HCT116 (cell line): ENCODE measurements at regions not wholly inside any gene's neighbourhood (a gene's known extent, or its start where the extent isn't known, plus 50 kb on each side); places are given as distances from the start of the nearest gene placed in this dataset.

ENCODE experiments used
- ATAC-seq: fragments of 200-7000 bp; cut with Tn5 transposase; 2 replicates; pipeline ENCODE4 v1.9.1; 2020; ENCODE audit warnings: mild to moderate bottlenecking, moderate library complexity
- BruUV-seq: library from RNA; stranded (reverse); fragments of 400-500 nt; replicated peaks from 2 replicates; lab custom pipeline; 2021; lab: Mats Ljungman, UMichigan
- CTCF ChIA-PET: fragments of 300-600 bp; sonication (Branson Sonifier 250); formaldehyde crosslinking; loops from one replicate; lab custom pipeline; 2021; ENCODE audit warnings: antibody characterized with exemption; lab: Charles Lee
- POLR2A ChIA-PET: fragments of 300-600, 350-600 bp; sonication (Branson Sonifier 250); formaldehyde crosslinking; loops from one replicate; lab custom pipeline; 2021; ENCODE audit warnings: antibody characterized with exemption; lab: Charles Lee
- RAD21 ChIA-PET, 2 experiments: fragments of 300-600 bp; sonication (Branson Sonifier 250); formaldehyde crosslinking; loops; one replicate each; lab custom pipeline; 2023; ENCODE audit warnings: low total read pairs in 2 of 2; ENCODE audit not compliant: uncharacterized antibody in 2 of 2, unreplicated experiment in 2 of 2, low non-redundant PET in 1 of 2; lab: Charles Lee
- DNase-seq: peaks from one replicate; pipeline ENCODE4 v3.0.0-alpha.2; 2010; ENCODE audit warnings: low read depth, low spot score
- H2AFZ ChIP-seq: fragments of 200-600 bp; shearing (Covaris generic), sonication (generic); 2 replicates; pipeline ENCODE4 v1.6.1; 2017; ENCODE audit warnings: low read depth, mixed run types, mixed read lengths, antibody characterized with exemption, low read length; ENCODE audit not compliant: poor library complexity, severe bottlenecking
- H3K27ac ChIP-seq: 2 replicates; pipeline ENCODE4 v1.5.1; 2012; ENCODE audit warnings: low read depth, low read length
- H3K27me3 ChIP-seq: fragments of 200-600 bp; sonication (generic); 2 replicates; pipeline ENCODE4 v1.6.1; 2016; ENCODE audit warnings: mixed run types, low read length, mixed read lengths; ENCODE audit not compliant: insufficient read depth
- H3K36me3 ChIP-seq, 2 experiments: fragments of 200-500 bp in 1 of 2; fragments of 200-600 bp in 1 of 2; sonication (Bioruptor generic) in 1 of 2; sonication (generic) in 1 of 2; 2 replicates each; pipeline versions ENCODE4 v1.5.1 to v1.6.1; 2014 to 2016; ENCODE audit warnings: low read length in 2 of 2, inconsistent platforms in 1 of 2, mixed read lengths in 1 of 2, mixed run types in 1 of 2; ENCODE audit not compliant: insufficient read depth in 2 of 2, control insufficient read depth in 1 of 2
- H3K4me1 ChIP-seq, 2 experiments: fragments of 200-600 bp in 1 of 2; sonication (generic) in 1 of 2; 2 replicates each; pipeline versions ENCODE4 v1.5.1 to v1.6.1; 2012 to 2017; ENCODE audit warnings: low read length in 2 of 2, inconsistent platforms in 1 of 2, mild to moderate bottlenecking in 1 of 2, mixed read lengths in 1 of 2, mixed run types in 1 of 2, moderate library complexity in 1 of 2; ENCODE audit not compliant: insufficient read depth in 2 of 2, control insufficient read depth in 1 of 2
- H3K4me2 ChIP-seq: fragments of 200-600 bp; sonication (generic); 2 replicates; pipeline ENCODE4 v1.6.1; 2017; ENCODE audit warnings: mixed run types, low read length, mixed read lengths
- H3K4me3 ChIP-seq, 2 experiments: fragments of 200-600 bp in 1 of 2; sonication (generic) in 1 of 2; replicated peaks in 1 of 2; 2 replicates each; pipeline ENCODE4 v1.5.1; 2011 to 2016; ENCODE audit warnings: low read length in 2 of 2, control low read depth in 1 of 2, low read depth in 1 of 2, mild to moderate bottlenecking in 1 of 2, mixed read lengths in 1 of 2, mixed run types in 1 of 2
- H3K79me2 ChIP-seq: fragments of 200-600 bp; sonication (generic); 2 replicates; pipeline ENCODE4 v1.6.1; 2017; ENCODE audit warnings: mild to moderate bottlenecking, mixed run types, low read length, moderate library complexity, mixed read lengths; ENCODE audit not compliant: insufficient read depth
- H3K9ac ChIP-seq: fragments of 200-600 bp; sonication (generic); 2 replicates; pipeline ENCODE4 v1.6.1; 2016; ENCODE audit warnings: low read length, mixed read lengths
- H3K9me2 ChIP-seq: fragments of 200-600 bp; sonication (generic), shearing (Covaris generic); 2 replicates; pipeline ENCODE4 v1.6.1; 2017; ENCODE audit warnings: mixed run types, mild to moderate bottlenecking, moderate library complexity; ENCODE audit not compliant: insufficient read depth
- H3K9me3 ChIP-seq, 2 experiments: fragments of 200-500 bp in 1 of 2; fragments of 200-600 bp in 1 of 2; sonication (Bioruptor generic) in 1 of 2; sonication (generic) in 1 of 2; 2 replicates each; pipeline ENCODE4 v1.6.1; 2014 to 2017; ENCODE audit warnings: low read length in 2 of 2, mixed read lengths in 2 of 2, inconsistent platforms in 1 of 2, low read depth in 1 of 2, mild to moderate bottlenecking in 1 of 2, mixed run types in 1 of 2, moderate library complexity in 1 of 2; ENCODE audit not compliant: control insufficient read depth in 1 of 2, insufficient read depth in 1 of 2
- H4K20me1 ChIP-seq: fragments of 200-600 bp; sonication (generic), shearing (Covaris generic); 2 replicates; pipeline ENCODE4 v1.6.1; 2017; ENCODE audit warnings: mixed run types, mild to moderate bottlenecking, moderate library complexity; ENCODE audit not compliant: insufficient read depth
- ATF3 ChIP-seq: IDR thresholded peaks from 2 replicates; pipeline ENCODE4 v1.6.1; 2012
- CBX3 ChIP-seq: IDR thresholded peaks from 2 replicates; pipeline ENCODE4 v1.6.1; 2012; ENCODE audit warnings: low read depth
- ELF1 ChIP-seq: IDR thresholded peaks from 2 replicates; pipeline ENCODE4 v1.6.1; 2012; ENCODE audit warnings: low read depth, borderline replicate concordance
- EZH2 ChIP-seq: fragments of 200-600 bp; sonication (generic); IDR thresholded peaks from 2 replicates; pipeline ENCODE4 v1.6.1; 2017; ENCODE audit warnings: antibody characterized with exemption, mixed run types
- EZH2phosphoT487 ChIP-seq: fragments of 200-600 bp; IDR thresholded peaks from 2 replicates; pipeline ENCODE4 v1.6.1; 2018; ENCODE audit warnings: antibody characterized with exemption, borderline replicate concordance
- JUND ChIP-seq: IDR thresholded peaks from 2 replicates; pipeline ENCODE4 v1.6.1; 2012
- POLR2A ChIP-seq: IDR thresholded peaks from 2 replicates; pipeline ENCODE4 v1.7.0; 2011; ENCODE audit warnings: borderline replicate concordance; ENCODE audit not compliant: insufficient read depth, insufficient read length; ENCODE audit errors: extremely low read depth
- POLR2AphosphoS5 ChIP-seq: IDR thresholded peaks from 2 replicates; pipeline ENCODE4 v1.6.1; 2011; ENCODE audit warnings: mild to moderate bottlenecking, low read depth, low read length, moderate library complexity
- RAD21 ChIP-seq: IDR thresholded peaks from 2 replicates; pipeline ENCODE4 v1.6.1; 2012; ENCODE audit warnings: low read depth, mild to moderate bottlenecking
- REST ChIP-seq: IDR thresholded peaks from 2 replicates; pipeline ENCODE4 v1.6.1; 2012; ENCODE audit warnings: low read depth
- SP1 ChIP-seq: IDR thresholded peaks from 2 replicates; pipeline ENCODE4 v1.6.1; 2012; ENCODE audit warnings: low read depth
- TCF7L2 ChIP-seq: IDR thresholded peaks from 2 replicates; pipeline ENCODE4 v1.7.0; 2011; ENCODE audit warnings: borderline replicate concordance, inconsistent platforms; ENCODE audit not compliant: insufficient read depth, insufficient read length; ENCODE audit errors: extremely low read depth
- ZBTB33 ChIP-seq: IDR thresholded peaks from 2 replicates; pipeline ENCODE4 v1.6.1; 2011; ENCODE audit warnings: mild to moderate bottlenecking, low read length, moderate library complexity; ENCODE audit not compliant: insufficient replicate concordance; ENCODE audit errors: extremely low read depth
- ZFX ChIP-seq: fragments of 450-650 bp; IDR thresholded peaks from 2 replicates; pipeline ENCODE4 v1.6.1; 2017
- ZNF274 ChIP-seq: fragments of 200-500 bp; sonication (Bioruptor generic); IDR thresholded peaks from 2 replicates; pipeline ENCODE4 v1.6.1; 2014; ENCODE audit warnings: mild to moderate bottlenecking, low read depth, low read length, inconsistent platforms
- intact Hi-C: fragments of 100-400 bp; cut with micrococcal nuclease; formaldehyde crosslinking; loops from 2 replicates; pipeline ENCODE4 v1.10.0; 2022

DNA sequence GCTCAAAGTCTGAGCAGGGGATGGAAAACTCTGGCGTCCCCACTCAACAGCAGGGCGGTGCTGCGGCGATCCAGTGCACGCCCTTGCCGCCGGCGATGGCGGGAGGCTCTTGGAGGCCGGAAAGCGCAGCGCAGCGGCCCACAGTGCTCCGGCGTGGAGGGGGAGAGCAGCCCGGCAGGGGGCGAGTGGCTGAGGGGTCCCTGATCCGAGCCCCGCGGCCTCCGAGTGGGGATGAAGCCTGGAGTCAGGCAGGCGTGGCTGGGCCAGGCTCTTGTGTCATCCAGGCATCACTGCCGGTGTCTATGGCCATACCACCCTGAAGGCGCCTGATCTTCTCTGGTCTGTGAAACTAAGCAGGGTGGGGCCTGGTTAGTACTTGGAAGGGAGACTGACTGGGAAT is 183.1 kb downstream of the ALG10 start:
- Histone ChIP-seq H3K9me2 (no peaks in the 10 kb centered on the region), H3K9me3 (no peaks in the 10 kb centered on the region), H2AFZ (no peak overlapping the region), H3K4me1 (no peaks in the 10 kb centered on the region), H3K79me2 (no peaks in the 10 kb centered on the region), H4K20me1 (no peaks in the 10 kb centered on the region), H3K4me3 (no peak overlapping the region), H3K27me3 (no peaks in the 10 kb centered on the region), H3K9ac (no peak overlapping the region), H3K36me3 (no peaks in the 10 kb centered on the region), H3K27ac (no peak overlapping the region), H3K4me2 (no peak overlapping the region)
- POLR2A ChIA-PET: no interaction called here
- CTCF ChIA-PET: no interaction called here
- TF ChIP-seq POLR2AphosphoS5 (no peak), SP1 (no peak), RAD21 (no peak), JUND (no peak), ELF1 (no peak)
- intact Hi-C loops: no loop called here
- DNase-seq (no peak), ATAC-seq (no peak)
- RAD21 ChIA-PET: no interaction called here
- no TSS peak for BruUV-seq

GRCh38 chr12:34206061-34206785 is 183.9 kb downstream of the ALG10 start:
- Histone ChIP-seq H3K4me3 (no peak overlapping the region), H3K9ac (no peak overlapping the region), H3K4me1 (no peaks in the 10 kb centered on the region), H3K9me3 (no peaks in the 10 kb centered on the region), H2AFZ (no peak overlapping the region), H3K4me2 (no peak overlapping the region), H3K9me2 (no peaks in the 10 kb centered on the region), H3K79me2 (no peaks in the 10 kb centered on the region), H3K36me3 (no peaks in the 10 kb centered on the region), H4K20me1 (no peaks in the 10 kb centered on the region), H3K27me3 (no peaks in the 10 kb centered on the region), H3K27ac (no peak overlapping the region)
- ChIA-PET POLR2A (no interaction called here), RAD21 (no interaction called here), CTCF (no interaction called here)
- no TSS peak for BruUV-seq
- DNase-seq (no peak), ATAC-seq (no peak)
- intact Hi-C loops: no loop called here
- TF ChIP-seq EZH2phosphoT487 (no peak), TCF7L2 (no peak), POLR2A (no peak), ZNF274 (no peak), ATF3 (no peak), RAD21 (no peak), ZFX (no peak), POLR2AphosphoS5 (no peak), EZH2 (no peak), REST (no peak), CBX3 (no peak), SP1 (no peak), ZBTB33 (no peak)
